Mesenchymal stem cell (in vitro differentiated cells and primary cell): ENCODE measurements at regions not wholly inside any gene's neighbourhood (a gene's known extent, or its start where the extent isn't known, plus 50 kb on each side); places are given as distances from the start of the nearest gene placed in this dataset.
A peak's percentile ranks its signal among the peaks of the same experiment; 100 is the strongest.

Experiments used
- DNase-seq: peaks from one replicate; pipeline ENCODE4 v3.0.0-alpha.2; 2013
- H2AFZ ChIP-seq: one replicate; pipeline ENCODE4 v1.6.1; 2013; ENCODE audit warnings: low read depth, mild to moderate bottlenecking, control low read depth, inconsistent platforms, low read length, moderate library complexity
- H2AK5ac ChIP-seq: 2 replicates; pipeline ENCODE4 v1.6.1; 2013; ENCODE audit warnings: low read length, moderate library complexity, mild to moderate bottlenecking, inconsistent platforms; ENCODE audit not compliant: severe bottlenecking
- H2BK120ac ChIP-seq: one replicate; pipeline ENCODE4 v1.6.1; 2013; ENCODE audit warnings: low read depth, mild to moderate bottlenecking, inconsistent platforms, low read length, moderate library complexity
- H2BK12ac ChIP-seq, 2 experiments: one replicate each; pipeline ENCODE4 v1.6.1; 2013; ENCODE audit warnings: inconsistent platforms in 2 of 2, low read length in 2 of 2, mild to moderate bottlenecking in 2 of 2, moderate library complexity in 2 of 2, control low read depth in 1 of 2
- H2BK15ac ChIP-seq: one replicate; pipeline ENCODE4 v1.6.1; 2013; ENCODE audit warnings: mild to moderate bottlenecking, low read depth, inconsistent platforms; ENCODE audit not compliant: poor library complexity, severe bottlenecking
- H2BK5ac ChIP-seq: 2 replicates; pipeline ENCODE4 v1.6.1; 2013; ENCODE audit warnings: low read depth, mild to moderate bottlenecking, low read length, control low read depth, inconsistent platforms; ENCODE audit not compliant: poor library complexity, severe bottlenecking
- H3K14ac ChIP-seq, 2 experiments: one replicate each; pipeline ENCODE4 v1.6.1; 2013; ENCODE audit warnings: inconsistent platforms in 2 of 2, low read length in 2 of 2, control low read depth in 1 of 2, mild to moderate bottlenecking in 1 of 2, moderate library complexity in 1 of 2
- H3K18ac ChIP-seq, 2 experiments: one replicate each; pipeline ENCODE4 v1.6.1; 2013; ENCODE audit warnings: inconsistent platforms in 2 of 2, low read length in 2 of 2, control low read depth in 1 of 2, low read depth in 1 of 2, mild to moderate bottlenecking in 1 of 2
- H3K23ac ChIP-seq, 2 experiments: one replicate each; pipeline ENCODE4 v1.6.1; 2013; ENCODE audit warnings: inconsistent platforms in 2 of 2, low read length in 2 of 2, mild to moderate bottlenecking in 2 of 2, moderate library complexity in 2 of 2, control low read depth in 1 of 2
- H3K27ac ChIP-seq: 2 replicates; pipeline ENCODE4 v1.5.1; 2013; ENCODE audit warnings: mild to moderate bottlenecking, moderate library complexity, low read length, control low read depth, inconsistent platforms; ENCODE audit not compliant: poor library complexity, severe bottlenecking
- H3K27me3 ChIP-seq, 2 experiments: 2 replicates each; pipeline versions ENCODE4 v1.6.1 to v1.7.0; 2013; ENCODE audit warnings: low read length in 2 of 2, mild to moderate bottlenecking in 2 of 2, moderate library complexity in 2 of 2, control low read depth in 1 of 2, inconsistent platforms in 1 of 2; ENCODE audit not compliant: control insufficient read depth in 1 of 2, insufficient read depth in 1 of 2
- H3K36me3 ChIP-seq, 2 experiments: 2 replicates each; pipeline versions ENCODE4 v1.6.1 to v1.7.0; 2013; ENCODE audit warnings: low read length in 2 of 2, control low read depth in 1 of 2, inconsistent platforms in 1 of 2, low read depth in 1 of 2, mild to moderate bottlenecking in 1 of 2; ENCODE audit not compliant: insufficient read depth in 2 of 2, control insufficient read depth in 1 of 2
- H3K4ac ChIP-seq, 2 experiments: one replicate each; pipeline ENCODE4 v1.6.1; 2013; ENCODE audit warnings: inconsistent platforms in 2 of 2, low read length in 2 of 2, mild to moderate bottlenecking in 2 of 2, moderate library complexity in 2 of 2, control low read depth in 1 of 2, low read depth in 1 of 2
- H3K4me1 ChIP-seq: 2 replicates; pipeline ENCODE4 v1.6.1; 2013; ENCODE audit warnings: low read depth, low read length, control low read depth; ENCODE audit not compliant: control insufficient read depth, insufficient read depth
- H3K4me2 ChIP-seq: 2 replicates; pipeline ENCODE4 v1.6.1; 2013; ENCODE audit warnings: low read length, mild to moderate bottlenecking, inconsistent platforms; ENCODE audit not compliant: poor library complexity, severe bottlenecking
- H3K4me3 ChIP-seq, 2 experiments: 2 replicates each; pipeline versions ENCODE4 v1.5.1 to v1.7.0; 2013; ENCODE audit warnings: low read length in 2 of 2, mild to moderate bottlenecking in 2 of 2, control low read depth in 1 of 2, low read depth in 1 of 2; ENCODE audit not compliant: insufficient read depth in 1 of 2
- H3K79me1 ChIP-seq: replicated peaks from 2 replicates; pipeline ENCODE4 v1.6.1; 2013; ENCODE audit warnings: mild to moderate bottlenecking, control low read depth, low read length, inconsistent platforms; ENCODE audit not compliant: poor library complexity, severe bottlenecking
- H3K9ac ChIP-seq: 2 replicates; pipeline ENCODE4 v1.7.0; 2013; ENCODE audit warnings: mild to moderate bottlenecking, low read length, moderate library complexity
- H3K9me3 ChIP-seq: 2 replicates; pipeline ENCODE4 v1.7.0; 2013; ENCODE audit warnings: mild to moderate bottlenecking, low read length; ENCODE audit not compliant: control insufficient read depth
- H4K8ac ChIP-seq: one replicate; pipeline ENCODE4 v1.6.1; 2013; ENCODE audit warnings: inconsistent platforms, mild to moderate bottlenecking, low read length, moderate library complexity
- H4K91ac ChIP-seq: one replicate; pipeline ENCODE4 v1.6.1; 2013; ENCODE audit warnings: mild to moderate bottlenecking, low read length, inconsistent platforms
- WGBS: methylation state at CpG from one replicate; pipeline ENCODE4 v1.1.7; 2013; ENCODE audit warnings: mixed read lengths; 5-methylcytosine and 5-hydroxymethylcytosine counted together

- Histone ChIP-seq H3K36me3 (no peaks in the 10 kb centered on the region), H3K4me2 (no peak overlapping the region), H3K14ac (no peak overlapping the region), H2BK12ac (peak overlapping the region; percentile 66 to 95), H2AFZ (no peak overlapping the region), H3K9ac (no peak overlapping the region), H3K4me1 (peaks cover 20% of the 10 kb centered on the region), H2BK120ac (peak overlapping the region; percentile 57), H3K27ac (no peak overlapping the region), H3K4me3 (no peak overlapping the region), H3K9me3 (no peaks in the 10 kb centered on the region), H4K91ac (peak overlapping the region; percentile 80), H2AK5ac (peak overlapping the region; percentile 42), H4K8ac (peak overlapping the region; percentile 59), H3K79me1 (no peaks in the 10 kb centered on the region), H3K18ac (peak overlapping the region; percentile 71 to 83), H3K4ac (peak overlapping the region; percentile 69 to 84), H3K27me3 (no peaks in the 10 kb centered on the region), H2BK5ac (no peak overlapping the region), H3K23ac (no peak overlapping the region), H2BK15ac (no peak overlapping the region)
- 16% methylated on average over 4 of the region's 4 CpGs for WGBS
- peak; percentile 84 for DNase-seq
These were observed 161.4 kb downstream of the EFNB2 start for GRCh38 chr13:106373989-106374572.

GRCh38 chr13:106373304-106373988 is 162.0 kb downstream of the EFNB2 start:
- Histone ChIP-seq H3K18ac (peak overlapping the region; percentile 71 to 83), H3K36me3 (no peaks in the 10 kb centered on the region), H3K79me1 (no peaks in the 10 kb centered on the region), H3K4ac (peak overlapping the region; percentile 84 to 89), H3K27ac (no peak overlapping the region), H2BK5ac (no peak overlapping the region), H3K14ac (peak overlapping the region in 1 of 2 experiments; percentile 73), H2AFZ (no peak overlapping the region), H2AK5ac (peak overlapping the region; percentile 42), H3K4me2 (no peak overlapping the region), H3K23ac (peak overlapping the region in 1 of 2 experiments; percentile 46), H2BK120ac (peak overlapping the region; percentile 57), H3K9me3 (no peaks in the 10 kb centered on the region), H3K4me3 (no peak overlapping the region), H3K27me3 (no peaks in the 10 kb centered on the region), H2BK12ac (peak overlapping the region; percentile 95 to 99), H4K91ac (peak overlapping the region; percentile 80), H3K9ac (no peak overlapping the region), H3K4me1 (peaks cover 20% of the 10 kb centered on the region), H4K8ac (peak overlapping the region; percentile 59), H2BK15ac (no peak overlapping the region)
- 29% methylated on average over 7 of the region's 7 CpGs for WGBS
- peak; percentile 47 for DNase-seq

- Histone ChIP-seq H4K8ac (no peak overlapping the region), H4K91ac (no peak overlapping the region), H3K27ac (no peak overlapping the region), H3K4me2 (no peak overlapping the region), H3K23ac (no peak overlapping the region), H3K9me3 (no peaks in the 10 kb centered on the region), H2BK12ac (no peak overlapping the region), H3K18ac (no peak overlapping the region), H3K4me1 (peaks cover 19% of the 10 kb centered on the region), H2AK5ac (no peak overlapping the region), H3K27me3 (no peaks in the 10 kb centered on the region), H2AFZ (no peak overlapping the region), H2BK120ac (no peak overlapping the region), H3K36me3 (no peaks in the 10 kb centered on the region), H2BK5ac (no peak overlapping the region), H3K4me3 (no peak overlapping the region), H3K79me1 (no peaks in the 10 kb centered on the region), H3K14ac (no peak overlapping the region), H2BK15ac (no peak overlapping the region), H3K9ac (no peak overlapping the region), H3K4ac (no peak overlapping the region)
- peak; percentile 57 for DNase-seq
- WGBS: 26% methylated on average over 3 of the region's 7 CpGs
These were observed 163.0 kb downstream of the EFNB2 start for GRCh38 chr13:106372199-106373155.

- WGBS: 98% methylated on average over 5 of the region's 5 CpGs
- Histone ChIP-seq H3K23ac (no peak overlapping the region), H3K79me1 (no peaks in the 10 kb centered on the region)
These were observed 164.4 kb downstream of the EFNB2 start for GRCh38 chr13:106371024-106371423.

More at GRCh38 chr13:106371024-106371423, 164.4 kb downstream of the EFNB2 start:
- Histone ChIP-seq H3K18ac (no peak overlapping the region), H2AFZ (no peak overlapping the region), H3K4ac (no peak overlapping the region), H2BK5ac (no peak overlapping the region), H4K91ac (no peak overlapping the region), H3K9ac (no peak overlapping the region), H2AK5ac (no peak overlapping the region), H2BK12ac (no peak overlapping the region), H4K8ac (no peak overlapping the region), H3K14ac (no peak overlapping the region), H3K4me2 (no peak overlapping the region), H3K4me3 (no peak overlapping the region), H3K36me3 (no peaks in the 10 kb centered on the region), H3K4me1 (peaks cover 14% of the 10 kb centered on the region), H3K27me3 (no peaks in the 10 kb centered on the region), H2BK120ac (no peak overlapping the region), H3K27ac (no peak overlapping the region), H3K9me3 (peaks cover 3% of the 10 kb centered on the region), H2BK15ac (no peak overlapping the region)
- DNase-seq: no peak
